NCI-H510A treated with DMSO at 0.1 percent for 48 hours (cell line): ENCODE measurements at regions not wholly inside any gene's neighbourhood (a gene's known extent, or its start where the extent isn't known, plus 50 kb on each side); places are given as distances from the start of the nearest gene placed in this dataset.
"Not testable (repeated sequence)": the region's sequence is repeated elsewhere in the genome, so short reads cannot be mapped to it uniquely, and the experiment has no call there.

Experiments
- DNase-seq: peaks from one replicate; lab custom pipeline; 2025; lab: John Stamatoyannopoulos, UW

DNA sequence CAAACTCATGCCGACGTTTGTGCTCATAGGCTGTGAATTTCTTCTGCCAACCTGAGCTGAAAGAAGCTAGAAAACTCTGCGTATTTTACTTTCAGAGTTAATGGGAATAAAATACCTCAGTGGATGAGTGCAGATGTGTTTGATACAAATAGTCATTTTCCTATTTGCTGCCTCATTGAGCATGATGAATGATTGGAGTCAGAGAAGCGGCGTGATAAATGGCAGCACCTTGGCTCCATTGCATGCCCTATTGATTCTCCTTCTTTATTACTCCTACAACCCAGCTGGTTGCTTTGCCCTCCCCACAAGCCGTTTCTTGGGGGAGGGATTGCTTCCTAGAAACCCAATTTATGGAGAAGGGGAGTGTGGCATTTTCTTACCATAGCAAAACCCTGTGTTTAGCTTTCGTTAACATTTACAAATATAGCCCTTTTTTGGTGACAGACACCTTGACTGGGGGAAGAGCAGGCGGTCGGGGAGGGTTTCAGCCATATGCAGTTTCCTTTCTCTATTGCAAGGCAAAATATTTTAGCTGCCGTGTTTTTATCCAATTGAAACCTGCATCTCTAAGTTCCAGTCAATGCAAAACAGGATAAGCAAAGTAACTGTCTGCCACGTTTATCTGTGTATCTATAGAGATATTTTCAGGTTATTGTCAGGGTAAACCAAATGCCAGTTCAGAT is 93.1 kb upstream of the TBCA start:
- DNase-seq = no peak

GRCh38 chr5:77867914-77868313 is 91.8 kb upstream of the TBCA start:
- DNase-seq = no peak

DNA sequence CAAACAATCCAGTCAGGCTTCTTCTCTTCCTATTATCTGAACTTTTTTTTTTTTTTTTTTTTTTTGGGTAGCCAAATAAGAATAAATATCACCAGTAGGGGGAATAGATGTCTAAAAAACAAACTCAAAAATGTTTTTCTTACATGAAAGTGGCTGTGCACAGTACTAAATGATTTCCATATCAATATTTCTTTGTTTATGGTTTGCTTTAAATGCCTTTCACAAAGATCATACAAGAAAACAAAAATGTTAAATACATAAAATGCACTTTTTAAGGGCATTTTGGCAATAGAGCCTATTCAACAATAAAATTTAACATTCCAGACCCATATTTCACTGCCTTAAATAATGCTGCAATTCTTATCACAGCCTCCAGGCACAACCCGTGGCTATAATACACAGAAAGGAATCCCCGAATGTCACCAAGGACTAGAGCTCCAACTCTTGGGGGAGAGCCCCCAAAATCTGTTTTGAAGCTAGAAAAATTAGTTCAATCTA is 91.1 kb upstream of the TBCA start:
- DNase-seq = no peak

DNA sequence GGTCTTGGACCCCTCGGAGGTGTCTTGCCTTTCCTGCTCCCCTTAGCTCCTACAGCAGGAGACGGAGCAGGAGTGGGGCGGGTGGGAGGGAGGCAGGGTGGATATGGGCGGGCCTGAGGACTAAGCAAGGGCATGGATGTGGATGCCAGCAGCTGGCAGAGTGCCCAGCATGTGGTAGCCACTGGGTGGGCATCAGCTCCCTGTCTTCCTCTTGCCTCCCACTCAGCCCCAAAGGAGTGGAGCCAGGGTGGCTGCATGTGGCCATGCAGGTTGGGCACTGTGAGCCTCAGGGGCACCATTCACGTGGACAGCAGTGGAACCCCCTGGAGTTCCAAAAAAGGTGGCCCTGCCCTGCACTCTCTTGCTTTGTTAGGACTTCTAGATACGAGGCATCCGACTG is 90.1 kb upstream of the TBCA start:
- DNase-seq = no peak

- DNase-seq = no peak
Measured at GRCh38 chr5:77864997-77865396, 88.9 kb upstream of the TBCA start.

DNA sequence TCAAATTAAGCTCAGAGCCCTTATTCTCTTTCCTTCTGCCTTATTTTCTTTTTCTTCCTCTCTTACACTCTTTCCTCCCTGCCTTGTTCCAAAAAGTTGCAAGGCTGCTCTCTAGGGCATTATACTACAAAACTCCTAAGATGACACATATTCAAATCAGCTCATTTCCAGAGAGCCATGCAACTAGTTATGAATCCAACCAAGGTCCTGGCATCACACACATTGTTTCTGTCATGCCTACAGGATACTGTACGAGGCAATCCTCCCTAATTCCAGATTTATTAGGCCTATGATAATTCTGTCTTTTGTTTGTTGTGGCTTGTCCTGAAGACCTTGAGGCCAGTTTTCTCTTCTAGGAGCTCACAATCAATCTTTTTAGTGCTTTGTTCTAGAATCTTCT is 87.0 kb upstream of the TBCA start:
- no peak for DNase-seq

- no peak for DNase-seq
Measured at GRCh38 chr5:77861576-77861975, 85.4 kb upstream of the TBCA start.

- no peak for DNase-seq
Measured at GRCh38 chr5:77859306-77859705, 83.2 kb upstream of the TBCA start.

- DNase-seq = not testable (repeated sequence)
Measured at GRCh38 chr5:77858678-77859077, 82.5 kb upstream of the TBCA start.

DNA sequence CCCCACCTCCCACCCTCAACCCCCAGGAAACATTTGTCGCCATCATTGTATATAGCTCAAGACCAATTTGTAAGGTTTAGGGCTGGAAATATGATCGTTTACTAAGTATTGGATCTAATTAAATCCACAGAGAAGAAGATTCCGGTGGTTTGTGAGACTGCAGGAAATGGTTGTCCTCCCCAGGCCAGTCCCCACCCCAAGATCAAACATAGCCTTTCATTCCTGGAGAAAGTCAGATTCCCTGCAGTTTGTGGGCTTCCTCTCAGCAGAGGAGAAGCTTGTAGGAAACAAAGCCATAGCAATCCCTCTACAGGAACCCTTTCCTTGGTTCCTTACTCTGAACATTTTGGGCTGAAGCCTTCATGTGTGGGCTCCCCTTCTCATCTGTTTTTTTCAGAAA is 79.2 kb upstream of the TBCA start:
- no peak for DNase-seq

GRCh38 chr5:77853353-77853907 is 77.3 kb upstream of the TBCA start:
- DNase-seq = no peak

- DNase-seq = peak; percentile 43
Measured at GRCh38 chr5:77852514-77853352, 76.6 kb upstream of the TBCA start.

DNA sequence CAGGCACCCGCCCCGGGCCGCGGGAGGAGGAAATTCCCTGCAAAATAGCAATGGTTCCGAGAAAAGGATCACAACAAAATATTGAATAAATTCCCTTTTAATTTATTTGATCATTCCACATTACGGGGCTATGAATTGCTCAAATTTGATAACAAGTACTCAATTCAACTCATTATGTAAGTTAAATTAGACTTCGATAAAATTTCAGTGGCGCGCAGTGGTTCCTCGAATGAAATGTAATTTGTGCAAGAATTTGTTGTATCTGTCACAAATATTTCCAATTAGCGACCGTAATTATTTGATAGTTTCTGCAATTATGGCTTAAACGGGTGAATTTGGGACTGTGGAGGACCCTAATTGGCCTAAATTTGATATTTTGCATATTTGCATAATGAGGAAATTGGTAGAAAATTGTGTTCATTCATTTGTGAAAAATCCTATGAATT is 76.0 kb upstream of the TBCA start:
- DNase-seq = no peak

- DNase-seq = no peak
Measured at GRCh38 chr5:77851176-77852067, 75.3 kb upstream of the TBCA start.

DNA sequence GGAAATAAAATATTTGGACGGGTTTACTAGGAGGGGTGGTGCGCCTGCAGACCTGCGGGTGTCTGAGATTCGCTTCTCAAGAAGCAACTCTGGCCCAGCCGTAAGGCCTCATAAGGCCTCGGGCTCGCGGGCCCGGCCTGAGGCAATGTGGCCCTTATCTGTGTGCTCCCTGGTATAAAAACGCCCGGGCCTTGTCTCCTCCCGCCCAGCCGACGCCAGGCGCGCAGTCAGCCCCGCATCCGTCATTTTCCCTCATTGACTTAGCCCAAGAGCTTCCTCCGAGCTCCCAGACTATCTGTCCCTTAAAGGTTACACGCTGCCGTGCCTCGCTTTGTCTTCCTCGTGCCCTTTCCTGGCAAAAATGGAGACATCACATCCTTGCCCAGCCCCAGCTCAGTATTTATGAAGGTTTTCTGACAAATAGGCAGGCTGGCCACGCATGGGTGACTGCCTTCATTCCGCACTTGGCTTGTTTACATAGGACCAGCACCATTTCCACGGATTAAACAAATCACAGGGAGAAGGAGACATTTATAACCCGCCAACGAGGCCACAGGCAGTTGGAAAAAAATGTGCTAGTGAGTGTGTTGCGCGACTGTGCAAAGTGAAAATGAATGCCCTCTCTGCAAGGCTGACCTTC is 74.5 kb upstream of the TBCA start:
- DNase-seq = no peak

DNA sequence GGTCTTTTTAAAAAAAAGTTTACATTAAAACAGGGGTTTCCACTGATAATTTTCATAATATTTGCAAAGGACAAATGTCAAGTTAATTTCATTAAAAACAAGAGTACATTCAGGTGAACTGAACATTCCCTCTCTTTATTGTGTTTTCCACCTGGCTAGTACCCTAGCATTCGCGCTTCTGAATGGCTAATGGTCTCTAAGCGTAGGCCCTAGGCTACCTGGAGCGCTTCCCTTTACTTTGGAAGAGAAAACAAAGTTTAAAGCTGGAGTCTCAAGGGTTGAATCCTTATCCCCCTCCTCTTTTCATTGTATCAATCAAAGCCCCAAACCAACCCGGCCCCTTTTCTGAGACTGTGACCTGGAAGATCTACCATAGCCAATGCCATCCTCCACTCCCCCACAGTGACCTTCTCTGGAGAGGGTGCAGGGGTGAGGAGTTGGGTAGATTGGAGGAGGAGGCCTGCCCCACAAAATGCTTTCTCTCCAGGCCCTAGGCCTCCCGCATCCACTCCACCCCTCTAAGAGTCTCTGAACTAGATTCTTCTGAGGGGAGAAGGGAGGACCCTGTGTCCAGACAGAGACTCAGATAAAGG is 73.3 kb upstream of the TBCA start:
- DNase-seq = no peak

- no peak for DNase-seq
Measured at GRCh38 chr5:77847814-77848290, 71.7 kb upstream of the TBCA start.

DNA sequence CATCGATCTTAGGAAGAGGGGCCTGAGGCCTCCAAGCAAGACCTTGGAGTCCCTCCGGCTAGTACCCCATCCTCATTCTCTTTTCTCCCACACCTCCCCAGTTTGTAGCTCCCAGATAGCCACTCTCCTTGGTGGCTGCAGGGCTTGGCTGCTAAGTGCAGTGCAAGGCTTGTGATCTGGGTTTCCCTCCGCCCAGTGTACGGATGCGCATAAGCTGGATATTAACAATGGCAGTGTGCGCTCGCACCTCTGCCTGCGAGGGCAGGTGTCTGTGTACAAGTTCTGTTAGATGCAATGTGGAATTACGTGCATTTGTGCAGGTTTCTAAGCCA is 71.0 kb upstream of the TBCA start:
- no peak for DNase-seq

DNA sequence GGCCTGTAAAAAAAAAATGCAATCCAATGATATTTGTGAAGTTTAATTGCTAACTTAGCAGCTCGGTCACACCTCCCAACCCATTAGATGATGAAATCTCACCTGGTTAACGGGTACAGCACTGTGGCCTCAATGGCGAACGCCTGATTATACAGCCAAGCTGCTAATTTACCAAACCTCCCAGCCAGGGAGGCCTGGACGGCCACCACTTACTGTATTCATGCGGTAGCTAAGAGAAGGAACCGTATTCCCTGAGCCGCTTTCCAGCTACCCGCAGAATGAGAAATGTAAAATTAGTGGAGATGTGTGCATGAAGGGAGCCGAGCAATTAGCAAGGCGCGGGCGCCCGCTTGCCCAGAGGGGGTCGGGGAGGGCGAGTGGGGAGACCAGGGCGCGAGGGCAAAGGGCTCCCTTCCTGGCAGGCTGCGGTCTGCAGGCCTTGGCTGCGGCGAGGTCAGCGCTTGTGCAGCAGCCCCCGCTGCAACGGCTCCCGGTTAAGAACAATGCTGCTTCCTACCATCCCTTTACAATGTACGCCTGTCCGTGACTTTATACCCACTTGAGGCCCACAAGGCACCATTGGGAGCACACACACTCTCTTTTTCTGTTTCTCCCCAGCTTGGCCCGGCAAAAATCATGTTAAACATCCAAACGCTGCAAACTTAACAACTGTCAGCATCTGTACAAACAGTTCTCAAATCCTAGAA is 70.4 kb upstream of the TBCA start:
- no peak for DNase-seq

GRCh38 chr5:77845324-77845646 is 69.1 kb upstream of the TBCA start:
- DNase-seq = no peak
